IPS-20b (cell line): ENCODE measurements at regions not wholly inside any gene's neighbourhood (a gene's known extent, or its start where the extent isn't known, plus 50 kb on each side); places are given as distances from the start of the nearest gene placed in this dataset.
"Not testable (repeated sequence)": the region's sequence is repeated elsewhere in the genome, so short reads cannot be mapped to it uniquely, and the experiment has no call there.

Experiments
- H3K27ac ChIP-seq: one replicate; pipeline ENCODE4 v1.5.1; 2013; ENCODE audit warnings: low read length
- H3K27me3 ChIP-seq: 2 replicates; pipeline ENCODE4 v1.6.1; 2013; ENCODE audit warnings: mild to moderate bottlenecking, low read length, inconsistent platforms; ENCODE audit not compliant: insufficient read depth
- H3K36me3 ChIP-seq: 2 replicates; pipeline ENCODE4 v1.6.1; 2013; ENCODE audit warnings: low read depth, mild to moderate bottlenecking, inconsistent platforms, low read length, moderate library complexity; ENCODE audit not compliant: insufficient read depth
- H3K4me1 ChIP-seq: 2 replicates; pipeline ENCODE4 v1.6.1; 2013; ENCODE audit warnings: mild to moderate bottlenecking, control low read depth, inconsistent platforms, low read length, moderate library complexity; ENCODE audit not compliant: insufficient read depth
- H3K4me3 ChIP-seq: 2 replicates; pipeline ENCODE4 v1.5.1; 2013; ENCODE audit warnings: mild to moderate bottlenecking, low read length, inconsistent platforms
- H3K9ac ChIP-seq: 2 replicates; pipeline ENCODE4 v1.6.1; 2013; ENCODE audit warnings: low read depth, mild to moderate bottlenecking, inconsistent platforms, low read length, moderate library complexity
- H3K9me3 ChIP-seq: 2 replicates; pipeline ENCODE4 v1.6.1; 2013; ENCODE audit warnings: mild to moderate bottlenecking, low read depth, low read length, inconsistent platforms; ENCODE audit not compliant: insufficient read depth

GRCh38 chr6:133062696-133063306 is 178.4 kb upstream of the EYA4 start:
- Histone ChIP-seq H3K4me3 (no peak overlapping the region), H3K4me1 (no peaks in the 10 kb centered on the region), H3K27me3 (no peaks in the 10 kb centered on the region), H3K9ac (no peak overlapping the region), H3K36me3 (no peaks in the 10 kb centered on the region), H3K9me3 (no peaks in the 10 kb centered on the region), H3K27ac (no peak overlapping the region)

- no peak overlapping the region for H3K4me3 ChIP-seq
- H3K27me3 ChIP-seq: no peaks in the 10 kb centered on the region
- H3K9me3 ChIP-seq: no peaks in the 10 kb centered on the region
- H3K27ac ChIP-seq: no peak overlapping the region
- no peak overlapping the region for H3K9ac ChIP-seq
- H3K36me3 ChIP-seq: no peaks in the 10 kb centered on the region
- no peaks in the 10 kb centered on the region for H3K4me1 ChIP-seq
Measured at GRCh38 chr6:133067960-133068359, 173.2 kb upstream of the EYA4 start.

- no peak overlapping the region for H3K27ac ChIP-seq
- H3K4me1 ChIP-seq: no peaks in the 10 kb centered on the region
- no peaks in the 10 kb centered on the region for H3K36me3 ChIP-seq
- H3K9ac ChIP-seq: no peak overlapping the region
- H3K4me3 ChIP-seq: no peak overlapping the region
- H3K9me3 ChIP-seq: no peaks in the 10 kb centered on the region
- H3K27me3 ChIP-seq: no peaks in the 10 kb centered on the region
Measured at GRCh38 chr6:133070410-133071043, 170.6 kb upstream of the EYA4 start.

GRCh38 chr6:133079901-133080300 is 161.3 kb upstream of the EYA4 start:
- Histone ChIP-seq H3K27ac (no peak overlapping the region), H3K27me3 (no peaks in the 10 kb centered on the region), H3K9ac (no peak overlapping the region), H3K9me3 (no peaks in the 10 kb centered on the region), H3K4me1 (no peaks in the 10 kb centered on the region), H3K4me3 (no peak overlapping the region), H3K36me3 (no peaks in the 10 kb centered on the region)

GRCh38 chr6:133083248-133083967 is 157.7 kb upstream of the EYA4 start:
- Histone ChIP-seq H3K9ac (no peak overlapping the region), H3K4me3 (no peak overlapping the region), H3K27ac (no peak overlapping the region), H3K27me3 (no peaks in the 10 kb centered on the region), H3K4me1 (no peaks in the 10 kb centered on the region), H3K36me3 (no peaks in the 10 kb centered on the region), H3K9me3 (no peaks in the 10 kb centered on the region)

- Histone ChIP-seq H3K9me3 (no peaks in the 10 kb centered on the region), H3K4me3 (no peak overlapping the region), H3K27ac (no peak overlapping the region), H3K9ac (no peak overlapping the region), H3K4me1 (no peaks in the 10 kb centered on the region; the same call in 1 of the 2 replicates), H3K27me3 (no peaks in the 10 kb centered on the region), H3K36me3 (no peaks in the 10 kb centered on the region)
Measured at GRCh38 chr6:133085471-133085870, 155.7 kb upstream of the EYA4 start.

GRCh38 chr6:133085896-133086295 is 155.3 kb upstream of the EYA4 start:
- H3K36me3 ChIP-seq: no peaks in the 10 kb centered on the region
- H3K4me3 ChIP-seq: no peak overlapping the region
- no peaks in the 10 kb centered on the region; the same call in 1 of the 2 replicates for H3K4me1 ChIP-seq
- H3K9me3 ChIP-seq: no peaks in the 10 kb centered on the region
- no peak overlapping the region for H3K9ac ChIP-seq
- no peaks in the 10 kb centered on the region for H3K27me3 ChIP-seq
- no peak overlapping the region for H3K27ac ChIP-seq

GRCh38 chr6:133088931-133089695 is 152.0 kb upstream of the EYA4 start:
- Histone ChIP-seq H3K27ac (no peak overlapping the region), H3K9ac (no peak overlapping the region), H3K36me3 (no peaks in the 10 kb centered on the region), H3K9me3 (no peaks in the 10 kb centered on the region), H3K4me1 (no peaks in the 10 kb centered on the region; the same call in 1 of the 2 replicates), H3K4me3 (no peak overlapping the region), H3K27me3 (no peaks in the 10 kb centered on the region)

- Histone ChIP-seq H3K4me3 (no peak overlapping the region), H3K27ac (no peak overlapping the region)
Measured at GRCh38 chr6:133092199-133092598, 149.0 kb upstream of the EYA4 start.

GRCh38 chr6:133092771-133093170 is 148.4 kb upstream of the EYA4 start:
- no peaks in the 10 kb centered on the region for H3K36me3 ChIP-seq
- H3K27me3 ChIP-seq: no peaks in the 10 kb centered on the region
- H3K4me3 ChIP-seq: no peak overlapping the region
- no peaks in the 10 kb centered on the region; the same call in 1 of the 2 replicates for H3K4me1 ChIP-seq
- H3K27ac ChIP-seq: no peak overlapping the region
- H3K9ac ChIP-seq: no peak overlapping the region
- no peaks in the 10 kb centered on the region for H3K9me3 ChIP-seq

More at GRCh38 chr6:133092199-133092598, 149.0 kb upstream of the EYA4 start:
- Histone ChIP-seq H3K4me1 (no peaks in the 10 kb centered on the region; the same call in 1 of the 2 replicates), H3K9ac (no peak overlapping the region), H3K36me3 (no peaks in the 10 kb centered on the region), H3K9me3 (no peaks in the 10 kb centered on the region), H3K27me3 (no peaks in the 10 kb centered on the region)

- H3K36me3 ChIP-seq, H3K9me3 ChIP-seq, H3K27me3 ChIP-seq, H3K27ac ChIP-seq, H3K4me1 ChIP-seq, H3K4me3 ChIP-seq, H3K9ac ChIP-seq: not testable (repeated sequence)
Measured at GRCh38 chr6:133093211-133093610, 147.9 kb upstream of the EYA4 start.
